ENCODE measurements at regions not wholly inside any gene's neighbourhood (a gene's known extent, or its start where the extent isn't known, plus 50 kb on each side); places are given as distances from the start of the nearest gene placed in this dataset.

DNA sequence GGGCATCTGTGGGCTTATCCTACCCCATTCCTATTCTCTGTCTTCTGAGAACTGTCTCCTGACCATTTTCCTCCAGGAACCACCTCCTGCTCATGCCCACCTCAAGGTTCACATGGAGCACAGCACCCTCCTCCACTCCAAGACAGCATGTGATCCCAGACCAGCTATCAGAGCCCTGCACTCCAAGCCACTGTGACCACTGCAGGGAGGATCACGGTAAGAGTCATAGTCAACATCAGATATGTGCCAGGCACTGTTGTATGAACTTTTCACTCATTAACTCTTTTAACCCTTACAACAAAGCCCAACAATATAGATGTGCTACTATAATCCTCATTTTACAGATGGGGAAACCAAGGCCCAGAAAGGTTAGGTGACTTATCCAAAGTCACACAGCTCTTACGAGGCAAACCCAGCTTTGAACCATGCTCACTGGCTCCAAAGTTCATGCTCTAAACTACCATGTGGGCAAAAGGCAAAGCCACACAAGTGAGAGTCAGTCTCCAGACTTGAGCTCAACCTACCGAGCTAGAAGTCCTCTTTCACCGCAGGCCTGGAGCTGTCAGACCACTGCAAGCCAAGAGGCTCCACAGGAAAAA lies 115.1 kb upstream of the IQSEC1 start:
- TF ChIP-seq EZH2 (IDR thresholded peaks at IDR 0.05; ENCODE audit: low read depth, unreplicated experiment) (no peak), EZH2phosphoT487 (IDR thresholded peaks at IDR 0.05; ENCODE audit: unreplicated experiment) (no peak)
- TF ChIP-seq, protein P1, sequence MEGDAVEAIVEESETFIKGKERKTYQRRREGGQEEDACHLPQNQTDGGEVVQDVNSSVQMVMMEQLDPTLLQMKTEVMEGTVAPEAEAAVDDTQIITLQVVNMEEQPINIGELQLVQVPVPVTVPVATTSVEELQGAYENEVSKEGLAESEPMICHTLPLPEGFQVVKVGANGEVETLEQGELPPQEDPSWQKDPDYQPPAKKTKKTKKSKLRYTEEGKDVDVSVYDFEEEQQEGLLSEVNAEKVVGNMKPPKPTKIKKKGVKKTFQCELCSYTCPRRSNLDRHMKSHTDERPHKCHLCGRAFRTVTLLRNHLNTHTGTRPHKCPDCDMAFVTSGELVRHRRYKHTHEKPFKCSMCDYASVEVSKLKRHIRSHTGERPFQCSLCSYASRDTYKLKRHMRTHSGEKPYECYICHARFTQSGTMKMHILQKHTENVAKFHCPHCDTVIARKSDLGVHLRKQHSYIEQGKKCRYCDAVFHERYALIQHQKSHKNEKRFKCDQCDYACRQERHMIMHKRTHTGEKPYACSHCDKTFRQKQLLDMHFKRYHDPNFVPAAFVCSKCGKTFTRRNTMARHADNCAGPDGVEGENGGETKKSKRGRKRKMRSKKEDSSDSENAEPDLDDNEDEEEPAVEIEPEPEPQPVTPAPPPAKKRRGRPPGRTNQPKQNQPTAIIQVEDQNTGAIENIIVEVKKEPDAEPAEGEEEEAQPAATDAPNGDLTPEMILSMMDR (conservative IDR thresholded peaks at IDR 0.05; ENCODE audit: low read depth in 2 of 2), result no peak
- TF ChIP-seq, protein P2, sequence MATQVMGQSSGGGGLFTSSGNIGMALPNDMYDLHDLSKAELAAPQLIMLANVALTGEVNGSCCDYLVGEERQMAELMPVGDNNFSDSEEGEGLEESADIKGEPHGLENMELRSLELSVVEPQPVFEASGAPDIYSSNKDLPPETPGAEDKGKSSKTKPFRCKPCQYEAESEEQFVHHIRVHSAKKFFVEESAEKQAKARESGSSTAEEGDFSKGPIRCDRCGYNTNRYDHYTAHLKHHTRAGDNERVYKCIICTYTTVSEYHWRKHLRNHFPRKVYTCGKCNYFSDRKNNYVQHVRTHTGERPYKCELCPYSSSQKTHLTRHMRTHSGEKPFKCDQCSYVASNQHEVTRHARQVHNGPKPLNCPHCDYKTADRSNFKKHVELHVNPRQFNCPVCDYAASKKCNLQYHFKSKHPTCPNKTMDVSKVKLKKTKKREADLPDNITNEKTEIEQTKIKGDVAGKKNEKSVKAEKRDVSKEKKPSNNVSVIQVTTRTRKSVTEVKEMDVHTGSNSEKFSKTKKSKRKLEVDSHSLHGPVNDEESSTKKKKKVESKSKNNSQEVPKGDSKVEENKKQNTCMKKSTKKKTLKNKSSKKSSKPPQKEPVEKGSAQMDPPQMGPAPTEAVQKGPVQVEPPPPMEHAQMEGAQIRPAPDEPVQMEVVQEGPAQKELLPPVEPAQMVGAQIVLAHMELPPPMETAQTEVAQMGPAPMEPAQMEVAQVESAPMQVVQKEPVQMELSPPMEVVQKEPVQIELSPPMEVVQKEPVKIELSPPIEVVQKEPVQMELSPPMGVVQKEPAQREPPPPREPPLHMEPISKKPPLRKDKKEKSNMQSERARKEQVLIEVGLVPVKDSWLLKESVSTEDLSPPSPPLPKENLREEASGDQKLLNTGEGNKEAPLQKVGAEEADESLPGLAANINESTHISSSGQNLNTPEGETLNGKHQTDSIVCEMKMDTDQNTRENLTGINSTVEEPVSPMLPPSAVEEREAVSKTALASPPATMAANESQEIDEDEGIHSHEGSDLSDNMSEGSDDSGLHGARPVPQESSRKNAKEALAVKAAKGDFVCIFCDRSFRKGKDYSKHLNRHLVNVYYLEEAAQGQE (IDR thresholded peaks at IDR 0.05; ENCODE audit: unreplicated experiment), result no peak
